ENCODE measurements at regions not wholly inside any gene's neighbourhood (a gene's known extent, or its start where the extent isn't known, plus 50 kb on each side); places are given as distances from the start of the nearest gene placed in this dataset.

- Histone ChIP-seq H3K9ac (replicated peaks; ENCODE audit: extremely low read depth, insufficient read depth, low read length) (no peak overlapping the region), H3K9me1 (replicated peaks; ENCODE audit: control insufficient read depth, extremely low read depth, insufficient read depth, low read length) (no peaks in the 10 kb centered on the region), H2AFZ (ENCODE audit: low read depth, low read length) (no peak overlapping the region), H3K27me3 (ENCODE audit: control insufficient read depth in 2 of 2, insufficient read depth in 2 of 2, low read length in 2 of 2) (no peaks in the 10 kb centered on the region), H3K79me2 (ENCODE audit: control insufficient read depth, insufficient read depth, low read length) (no peaks in the 10 kb centered on the region), H4K20me1 (replicated peaks; ENCODE audit: control insufficient read depth, extremely low read depth, insufficient read depth, low read length) (no peaks in the 10 kb centered on the region), H3K9me3 (replicated peaks; ENCODE audit: control insufficient read depth, insufficient read depth, low read length) (peaks cover 3% of the 10 kb centered on the region), H3K36me3 (ENCODE audit: control insufficient read depth in 2 of 2, extremely low read depth in 1 of 2, insufficient read depth in 2 of 2, low read length in 2 of 2) (no peaks in the 10 kb centered on the region), H3K4me3 (replicated peaks in 1 of 3; ENCODE audit: insufficient read depth in 1 of 3, low read depth in 1 of 3, low read length in 3 of 3) (no peak overlapping the region), H3K27ac (ENCODE audit: insufficient read depth, low read depth, low read length) (no peak overlapping the region), H3K4me1 (ENCODE audit: control insufficient read depth, extremely low read depth, insufficient read depth, low read length) (no peaks in the 10 kb centered on the region), H3K4me2 (ENCODE audit: insufficient read depth, low read length) (no peak overlapping the region)
- ChIA-PET POLR2A (no interaction called here), CTCF (no interaction called here)
- no peak for FAIRE-seq
- no peak for DNase-seq (ENCODE audit: low read depth, low spot score)
- TF ChIP-seq GATA2 (IDR thresholded peaks at IDR 0.05; ENCODE audit: insufficient read depth, insufficient read length, low read depth, low read length): no peak
- no peak for TF ChIP-seq EZH2 (IDR thresholded peaks at IDR 0.05; ENCODE audit: borderline replicate concordance, low read depth, low read length, severe bottlenecking)
- TF ChIP-seq FOS (IDR thresholded peaks at IDR 0.05; ENCODE audit: borderline replicate concordance, insufficient read depth, low read length): no peak
- no peak for TF ChIP-seq POLR2AphosphoS5 (IDR thresholded peaks at IDR 0.05; ENCODE audit: insufficient read depth, low read depth, low read length)
- TF ChIP-seq MYC (IDR thresholded peaks at IDR 0.05; ENCODE audit: low read depth, low read length): no peak
- no peak for TF ChIP-seq POLR2A (IDR thresholded peaks at IDR 0.05; ENCODE audit: low read depth, low read length)
- no peak for TF ChIP-seq CTCF (IDR thresholded peaks at IDR 0.05; ENCODE audit: extremely low read depth in 1 of 2, insufficient read depth in 1 of 2, low read depth in 1 of 2, low read length in 2 of 2)
- no peak for TF ChIP-seq MAX (IDR thresholded peaks at IDR 0.05; ENCODE audit: insufficient read depth, insufficient read length)
- TF ChIP-seq JUN (IDR thresholded peaks at IDR 0.05; ENCODE audit: borderline replicate concordance, insufficient read depth, insufficient read length, low read depth): no peak
- dilution Hi-C loops (cut with MboI; ENCODE audit: extremely low pct_ligation_motif_present, low sequenced_read_pairs) (no loop called here), intact Hi-C loops (cut with micrococcal nuclease) (no loop called here)
- BruUV-seq (replicated peaks): no TSS peak
These were observed 151.3 kb upstream of the SETMAR start for GRCh38 chr3:4151859-4152258.
